Posterior cingulate gyrus (tissue), 11 donors: ENCODE measurements at regions not wholly inside any gene's neighbourhood (a gene's known extent, or its start where the extent isn't known, plus 50 kb on each side); places are given as distances from the start of the nearest gene placed in this dataset.
"Not testable (repeated sequence)": the region's sequence is repeated elsewhere in the genome, so short reads cannot be mapped to it uniquely, and the experiment has no call there.

Experiments used
- DNase-seq, 10 donors: peaks; one replicate each; pipeline versions ENCODE4 v3.0.0 to v3.0.0-alpha.2; 2020 to 2021; ENCODE audit warnings: mixed read lengths in 3 of 10
- intact Hi-C: fragments of 100-400 bp; cut with DNase I; formaldehyde crosslinking; loops from one replicate; pipeline ENCODE4 v1.15.1; 2023

DNA sequence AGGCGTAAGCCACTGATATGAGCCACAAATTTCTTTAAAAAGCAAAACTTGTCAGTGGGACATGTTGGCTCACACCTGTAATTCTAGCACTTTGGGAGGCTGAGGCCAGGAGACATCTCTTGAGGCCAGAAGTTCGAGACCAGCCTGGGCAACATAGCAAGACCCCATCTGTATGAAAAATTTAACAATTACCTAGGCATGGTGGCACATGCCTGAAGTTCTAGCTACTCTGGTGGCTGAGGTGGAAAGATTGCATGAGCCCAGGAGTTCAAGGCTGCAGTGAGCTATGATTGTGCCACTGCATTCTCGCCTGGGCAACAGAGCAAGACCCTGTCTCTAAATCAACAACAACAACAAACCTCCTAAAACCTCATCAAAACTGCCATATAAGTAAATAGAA is 147.6 kb upstream of the BARHL2 start:
- no peak for DNase-seq
- intact Hi-C loops: no loop called here

DNA sequence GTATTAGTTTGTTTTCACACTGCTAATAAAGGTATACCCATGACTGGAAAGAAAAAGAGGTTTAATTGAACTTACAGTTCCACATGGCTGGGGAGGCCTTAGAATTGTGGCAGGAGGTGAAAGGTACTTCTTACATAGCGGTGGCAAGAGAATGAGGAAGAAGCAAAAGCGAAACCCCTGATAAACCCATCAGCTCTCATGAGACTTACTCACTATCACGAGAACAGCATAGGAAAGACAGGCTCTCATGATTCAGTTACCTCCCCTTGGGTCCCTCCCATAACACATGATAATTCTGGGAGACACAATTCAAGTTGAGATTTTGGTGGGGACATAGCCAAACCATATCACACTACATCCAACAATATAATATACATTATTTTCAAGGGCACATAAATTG is 145.7 kb upstream of the BARHL2 start:
- intact Hi-C loops: no loop called here

DNA sequence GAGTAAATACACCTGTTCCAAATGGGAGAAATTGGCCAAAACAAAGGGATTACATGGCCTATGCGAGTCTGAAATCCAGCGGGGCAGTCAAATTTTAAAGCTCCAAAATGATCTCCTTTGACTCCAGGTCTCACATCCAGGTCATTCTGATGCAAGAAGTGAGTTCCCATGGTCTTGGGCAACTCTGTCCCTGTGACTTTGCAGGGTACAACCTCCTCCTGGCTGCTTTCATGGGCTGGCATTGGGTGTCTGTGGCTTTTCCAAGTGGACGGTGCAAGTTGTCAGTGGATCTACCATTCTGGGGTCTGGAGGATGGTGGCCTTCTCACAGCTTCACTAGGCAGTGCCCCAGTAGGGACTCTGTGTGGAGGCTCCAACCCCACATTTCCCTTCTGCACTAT is 144.3 kb upstream of the BARHL2 start:
- DNase-seq, intact Hi-C loops: not testable (repeated sequence)

More for the DNA sequence above, 145.7 kb upstream of the BARHL2 start:
- no peak for DNase-seq

DNA sequence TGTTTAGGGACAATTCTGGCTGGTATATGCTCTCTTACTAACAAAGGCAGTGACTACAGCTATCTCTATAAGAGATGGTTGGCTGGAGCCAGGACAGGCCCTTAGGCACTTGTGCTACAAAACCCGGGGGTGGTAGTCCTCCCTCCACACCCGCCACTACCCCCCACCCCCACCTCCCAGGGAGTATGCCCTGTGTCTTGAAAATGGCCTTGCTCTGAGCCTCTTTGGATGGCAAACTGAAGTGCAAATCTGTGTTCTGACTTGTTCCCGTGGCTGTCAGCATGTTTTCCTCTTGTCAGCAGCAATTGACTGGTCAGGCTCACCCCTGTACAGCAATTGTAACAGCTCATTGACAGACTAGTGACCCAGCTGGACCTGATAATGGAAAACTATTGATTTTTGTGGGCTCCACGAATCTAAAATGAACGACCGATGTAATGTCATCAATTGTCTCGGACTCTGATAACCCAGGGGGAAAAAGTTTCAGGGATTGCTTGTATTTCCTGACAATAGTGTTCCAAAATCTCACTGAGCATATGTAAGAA is 139.4 kb upstream of the BARHL2 start:
- intact Hi-C loops: loop anchor here (10.0 kb wide), 2 partner anchors 108 to 158 kb away; no protein-coding TSS in a partner anchor
- no peak for DNase-seq

DNA sequence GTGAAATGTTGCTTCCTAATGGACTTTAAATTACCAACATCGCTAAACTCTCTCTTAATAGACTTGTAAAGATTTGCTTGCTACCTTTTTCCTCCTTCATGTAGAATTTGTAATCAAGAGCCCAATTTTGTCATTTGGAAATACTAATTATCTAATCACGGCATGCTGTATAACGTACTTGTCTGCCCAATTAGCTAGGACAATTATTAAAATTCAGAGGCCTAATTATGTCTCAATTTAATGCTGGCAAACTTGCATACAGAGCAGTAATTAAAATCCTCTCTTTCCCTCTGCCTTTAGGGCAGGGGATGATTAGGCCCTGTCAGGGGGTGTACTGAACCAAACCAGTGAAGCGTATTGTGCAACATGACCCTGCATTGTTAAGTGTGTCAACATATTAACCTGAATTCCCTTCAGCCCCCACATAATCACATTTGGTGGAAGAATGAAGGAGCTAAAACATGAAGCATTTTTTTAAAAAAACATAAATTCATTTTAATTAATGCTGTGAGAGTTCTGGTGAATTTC is 137.4 kb upstream of the BARHL2 start:
- DNase-seq: no peak
- intact Hi-C loops: loop anchor here (10.0 kb wide), 2 partner anchors 110 to 160 kb away; no protein-coding TSS in a partner anchor

DNA sequence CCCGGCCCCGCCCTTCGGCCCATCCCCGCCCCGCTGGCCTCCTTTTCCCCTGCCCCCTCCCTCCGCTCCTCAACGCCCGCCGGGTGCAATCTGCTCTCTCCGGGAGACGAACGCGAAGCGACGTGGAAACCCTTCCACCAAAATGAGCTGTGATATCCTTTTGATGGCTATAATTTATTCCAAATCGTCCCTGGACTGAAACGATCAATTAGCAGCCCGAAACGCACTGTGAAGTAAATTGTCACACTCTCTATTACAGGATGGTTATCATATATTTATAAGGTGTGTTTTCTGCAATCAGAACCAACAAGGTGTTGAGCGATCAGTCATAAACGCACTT is 134.6 kb upstream of the BARHL2 start:
- intact Hi-C loops: loop anchor here (10.0 kb wide), 2 partner anchors 113 to 163 kb away; no protein-coding TSS in a partner anchor
- no peak for DNase-seq

DNA sequence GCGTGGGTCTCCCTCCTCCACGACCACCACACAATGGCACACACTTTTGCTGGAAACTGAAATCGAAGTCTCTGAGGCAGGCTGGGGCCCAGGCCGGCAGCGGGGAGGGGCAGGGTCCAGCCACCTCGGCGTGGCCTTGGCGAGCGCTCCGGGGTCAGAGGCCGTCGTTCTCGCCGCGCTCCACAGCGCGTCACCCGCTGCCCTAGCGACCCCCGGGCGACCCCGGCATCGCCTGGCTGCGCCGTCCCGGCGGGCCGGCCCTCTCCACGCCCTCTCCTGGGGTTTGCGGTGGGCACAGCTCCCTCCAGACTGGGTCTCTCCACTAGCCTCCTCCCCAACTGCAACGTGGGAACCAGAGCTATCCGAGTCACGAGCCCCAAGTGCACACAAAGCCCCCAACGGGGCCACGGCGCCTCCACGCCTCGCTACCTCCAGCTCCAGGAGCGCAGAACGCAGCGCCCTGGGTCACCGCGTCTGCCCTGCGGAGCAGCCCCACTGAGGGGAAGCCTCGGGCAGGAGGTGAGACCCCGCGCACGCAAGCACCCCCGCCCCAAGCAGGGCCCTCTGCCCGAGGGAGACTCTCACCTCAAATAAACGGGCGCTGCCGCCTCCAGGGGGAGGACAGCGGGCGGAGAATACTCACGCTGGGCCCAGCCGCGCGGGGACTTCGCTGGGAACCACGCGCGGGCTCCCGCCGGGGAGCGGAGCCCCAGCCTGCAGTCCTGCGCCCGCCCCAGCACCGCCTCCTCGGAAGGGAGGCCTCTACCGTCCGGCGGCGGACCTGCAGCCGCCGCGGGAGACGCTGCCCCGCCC is 134.0 kb upstream of the BARHL2 start:
- peak; percentile 51 to 96 (median 76) for DNase-seq
- intact Hi-C loops: loop anchor here (10.0 kb wide), 2 partner anchors 114 to 164 kb away; no protein-coding TSS in a partner anchor

DNA sequence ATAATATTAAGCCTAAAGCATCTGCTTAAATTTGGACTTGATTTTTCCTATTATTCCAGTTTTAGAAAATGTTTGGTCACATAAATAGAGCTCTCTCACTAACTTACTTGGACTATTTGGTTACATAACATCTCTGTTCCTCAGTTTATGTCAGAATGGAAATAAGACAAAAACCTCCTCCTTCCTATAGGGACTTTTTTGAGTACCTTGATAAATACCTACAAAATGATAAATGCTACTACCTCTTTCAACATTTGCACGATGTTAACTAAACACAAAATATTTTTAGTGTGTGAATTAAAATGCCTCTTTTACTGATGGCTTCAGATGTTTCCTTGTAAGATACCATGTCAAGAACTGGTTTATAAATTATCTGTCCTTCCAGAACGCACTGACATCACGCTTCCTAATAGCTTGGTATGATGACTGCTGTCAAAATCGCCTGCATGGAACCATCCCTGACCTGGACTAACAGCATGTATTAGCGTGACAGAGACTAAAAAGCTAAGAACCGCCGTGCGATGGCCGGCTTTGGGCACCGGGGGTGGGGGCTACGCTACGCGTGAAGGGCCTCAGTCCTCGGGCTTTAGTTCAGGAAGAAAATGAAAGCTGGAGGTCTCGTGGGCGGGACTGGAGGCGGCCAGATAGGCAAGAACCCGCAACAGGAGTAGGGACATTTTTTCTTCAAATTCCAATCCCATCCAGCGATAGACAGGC is 133.2 kb upstream of the BARHL2 start:
- peak in 3 of 10 donors; percentile 6 to 86 (median 30) for DNase-seq
- intact Hi-C loops: loop anchor here (10.0 kb wide), 2 partner anchors 114 to 164 kb away; no protein-coding TSS in a partner anchor

DNA sequence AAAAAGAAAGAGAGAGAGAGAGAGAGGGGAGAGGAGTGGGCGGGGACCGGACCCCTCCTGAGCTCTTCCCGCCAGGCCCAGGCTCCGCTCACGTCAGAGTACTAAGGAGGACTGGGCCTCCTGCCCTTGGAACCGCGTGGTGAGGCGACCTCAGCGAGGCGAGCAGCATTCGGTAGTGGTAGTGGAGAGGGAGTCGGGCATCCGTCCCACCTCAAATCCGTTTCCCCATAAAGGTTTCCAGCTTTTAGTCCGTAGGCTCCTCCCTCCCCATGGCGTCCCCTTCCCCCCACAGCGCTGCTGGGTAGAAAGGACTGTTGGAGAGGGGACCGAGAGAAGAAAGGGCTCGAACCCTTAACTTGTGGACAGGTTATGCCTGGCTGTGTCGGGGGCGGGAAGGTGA is 124.4 kb upstream of the BARHL2 start:
- peak in 1 of 10 donors; percentile 46 for DNase-seq
- intact Hi-C loops: loop anchor here (10.0 kb wide), 1 partner anchor 117 kb away; no protein-coding TSS in a partner anchor

DNA sequence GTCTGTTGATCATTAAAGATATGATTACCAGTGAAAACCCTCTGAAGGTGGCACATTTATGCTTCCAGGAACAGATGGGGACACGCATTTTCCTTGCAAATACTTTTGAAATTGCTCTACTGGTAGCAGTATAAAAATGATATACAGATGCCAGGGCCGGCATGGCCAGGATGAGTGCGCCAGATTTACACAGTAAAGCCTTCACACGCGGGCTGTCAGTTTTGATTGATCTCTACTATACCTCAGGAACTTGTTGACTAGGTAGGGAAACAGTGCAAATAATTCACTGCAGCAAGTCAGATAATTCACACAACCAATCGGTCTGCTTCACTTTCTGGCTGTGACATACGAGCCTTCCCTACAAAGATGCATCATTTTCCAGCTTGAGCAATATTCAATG is 123.2 kb upstream of the BARHL2 start:
- intact Hi-C loops: loop anchor here (10.0 kb wide), 1 partner anchor 116 kb away; no protein-coding TSS in a partner anchor
- DNase-seq: no peak

DNA sequence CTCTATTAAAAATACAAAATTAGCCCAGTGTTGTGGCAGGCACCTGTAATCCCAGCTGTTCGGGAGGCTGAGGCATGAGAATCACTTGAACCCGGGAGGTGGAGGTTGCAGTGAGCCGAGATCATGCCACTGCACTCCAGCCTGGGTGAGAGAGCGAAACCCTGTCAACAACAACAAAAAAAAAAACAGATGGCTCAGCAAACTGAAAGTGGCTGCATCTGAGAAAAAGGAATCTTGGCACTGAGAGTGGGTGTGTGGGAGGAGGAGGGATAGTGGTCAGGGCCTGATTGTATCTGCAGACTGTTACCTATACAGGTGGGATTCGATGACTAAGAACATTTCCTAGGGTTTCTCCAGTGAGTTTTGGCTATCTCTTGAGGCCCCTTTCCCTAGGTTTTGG is 122.2 kb upstream of the BARHL2 start:
- intact Hi-C loops: no loop called here
- DNase-seq: no peak

DNA sequence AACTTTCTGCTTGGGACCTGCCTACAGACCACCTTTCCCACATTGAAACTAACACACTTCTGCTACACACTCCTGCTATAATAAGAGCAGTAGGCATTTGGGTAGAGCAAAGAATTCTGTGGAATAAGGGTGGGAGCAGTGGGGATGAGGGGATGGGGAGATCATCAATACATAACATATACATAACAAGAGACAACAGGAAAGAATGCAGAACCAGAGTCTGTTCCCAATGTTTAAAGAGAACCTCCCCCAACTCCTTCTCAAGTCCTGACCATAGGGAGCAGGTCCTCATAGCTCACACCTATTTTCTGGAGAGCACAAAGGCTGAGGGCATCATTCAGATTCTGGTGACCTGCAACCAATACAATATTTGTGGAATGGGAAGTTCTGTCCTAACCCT is 121.6 kb upstream of the BARHL2 start:
- intact Hi-C loops: no loop called here
- DNase-seq: no peak

DNA sequence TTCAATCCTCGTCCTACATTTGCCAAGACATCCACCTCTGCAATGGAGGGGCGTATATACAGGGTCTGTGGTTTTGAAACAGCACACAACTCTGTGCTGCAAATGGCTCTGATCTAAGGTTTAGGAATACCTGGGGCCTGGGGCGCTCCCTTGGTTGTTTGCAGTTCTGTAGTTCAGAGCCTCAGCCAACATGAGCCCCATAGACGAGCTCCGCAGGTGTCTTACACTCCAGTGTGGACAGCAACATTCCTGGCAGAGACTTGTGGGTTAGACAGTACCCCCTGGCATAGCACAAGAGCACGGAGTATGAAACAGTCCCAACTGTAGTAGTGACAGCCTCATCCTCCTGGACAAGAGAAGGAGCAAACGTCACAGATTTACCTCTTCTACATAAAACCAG is 120.3 kb upstream of the BARHL2 start:
- peak in 1 of 10 donors; percentile 32 for DNase-seq
- intact Hi-C loops: no loop called here

DNA sequence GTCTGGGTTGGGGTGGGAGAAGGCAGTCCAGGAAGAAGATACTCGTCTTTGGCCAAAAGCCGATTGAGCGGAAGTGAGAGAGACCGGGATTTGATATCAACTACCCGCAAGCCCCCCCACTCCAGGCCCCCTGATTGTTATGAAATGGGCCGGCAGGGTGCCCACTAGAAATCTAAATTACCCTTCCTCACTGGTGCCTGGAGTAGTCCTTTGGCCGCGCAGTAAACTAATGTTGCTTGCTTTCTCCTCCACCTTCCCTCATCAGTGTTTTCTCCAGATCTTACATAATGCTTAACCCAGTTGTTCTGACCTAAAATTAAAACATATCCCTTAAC is 119.2 kb upstream of the BARHL2 start:
- intact Hi-C loops: no loop called here
- no peak for DNase-seq

DNA sequence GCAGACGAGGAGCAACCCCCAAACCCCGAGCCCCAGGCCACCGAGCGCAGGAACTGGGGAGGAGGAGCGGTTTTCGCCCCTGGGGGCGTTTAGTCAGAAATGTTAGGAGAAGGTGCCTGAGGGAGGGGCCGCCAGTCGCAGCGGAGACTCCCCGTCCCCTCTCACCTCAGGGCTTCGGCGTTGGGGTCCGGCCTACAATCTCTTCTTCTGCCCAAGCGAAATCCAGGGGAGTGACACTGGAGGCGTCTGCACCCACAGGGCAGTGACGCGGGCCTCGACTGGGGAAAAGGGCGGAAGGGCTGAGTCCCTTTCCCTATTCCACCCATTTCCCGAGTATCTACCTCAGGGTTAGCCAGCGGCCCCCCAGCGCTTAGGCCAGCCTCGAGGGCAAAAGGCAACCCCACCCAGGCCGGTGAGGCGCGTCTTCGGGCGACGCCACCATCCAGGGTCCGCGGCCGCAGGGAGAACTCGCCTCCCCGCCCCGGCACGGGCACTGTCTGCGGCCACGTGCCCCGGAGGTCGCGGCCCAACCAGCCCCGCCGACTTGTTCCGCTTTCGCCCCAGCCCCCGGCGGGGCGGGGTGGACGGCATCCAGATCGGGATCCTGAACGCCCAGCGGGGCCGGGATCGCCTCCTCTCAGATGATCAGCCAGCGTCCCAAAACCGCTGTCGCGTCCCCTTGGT is 118.7 kb upstream of the BARHL2 start:
- DNase-seq: peak in 3 of 10 donors; percentile 75 to 81 (median 79)

DNA sequence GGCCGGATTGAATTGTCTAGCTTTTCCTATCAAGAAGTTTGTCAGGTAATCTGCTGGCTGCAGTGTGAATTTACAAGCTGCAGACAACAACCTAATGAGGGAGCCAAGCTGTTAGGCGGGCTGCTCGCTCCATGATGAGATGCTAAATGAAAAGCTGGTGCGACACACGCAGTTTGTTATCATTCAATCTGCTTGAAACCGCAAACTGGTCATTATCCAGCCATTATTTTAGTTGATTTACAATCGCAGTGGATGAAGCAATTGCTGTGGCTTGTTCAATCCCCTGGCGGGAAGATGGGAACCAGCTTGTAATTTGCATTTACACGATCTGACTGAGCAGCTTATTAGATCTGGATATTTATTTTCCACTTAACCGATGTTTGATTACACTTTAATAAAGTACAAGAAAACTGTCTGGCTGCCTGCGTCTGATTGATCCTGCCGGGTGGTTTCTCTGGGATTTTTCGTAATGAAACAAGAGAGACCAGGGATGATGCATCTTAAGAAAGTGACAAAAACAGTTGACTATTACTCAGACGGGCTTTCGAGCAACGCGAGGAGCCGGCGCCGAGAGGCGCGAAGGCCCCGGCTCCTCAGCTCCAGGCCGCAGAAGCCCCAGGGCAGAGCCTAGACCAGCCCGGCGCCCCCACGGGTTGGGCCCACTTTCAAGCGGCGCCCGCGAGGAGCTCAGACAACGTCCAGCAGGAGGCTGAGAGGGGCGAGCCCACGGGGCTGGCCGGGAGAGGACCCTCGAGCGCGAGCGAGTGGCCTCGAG is 118.0 kb upstream of the BARHL2 start:
- intact Hi-C loops: no loop called here
- DNase-seq: peak in 2 of 10 donors; percentile 67 to 74

More for the DNA sequence above, 118.7 kb upstream of the BARHL2 start:
- intact Hi-C loops: no loop called here

DNA sequence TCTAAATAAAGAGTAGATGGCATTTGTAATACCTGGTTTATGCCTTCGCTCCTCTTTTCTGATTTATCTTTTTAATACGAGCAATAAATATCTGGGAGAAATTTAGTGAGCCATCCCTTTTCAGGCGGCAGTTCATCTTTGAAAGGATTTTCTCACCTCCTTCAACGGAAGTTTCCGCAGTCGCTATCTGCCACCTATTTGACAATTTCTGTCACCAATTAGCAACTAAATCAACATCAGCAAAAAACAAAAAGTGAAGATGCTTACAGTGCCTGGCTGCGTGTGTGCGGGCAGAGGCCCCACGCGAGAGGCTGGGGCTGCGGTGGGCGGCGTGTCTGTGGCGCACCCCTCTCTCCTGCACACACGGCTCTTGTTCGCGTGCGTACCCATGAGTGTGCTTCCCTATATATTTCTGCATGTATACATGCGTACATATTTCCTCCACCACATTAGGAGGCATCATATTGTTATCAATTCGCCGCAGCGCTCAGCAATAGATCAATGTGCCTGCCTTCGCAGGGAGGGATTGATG is 117.3 kb upstream of the BARHL2 start:
- no peak for DNase-seq
- intact Hi-C loops: no loop called here

DNA sequence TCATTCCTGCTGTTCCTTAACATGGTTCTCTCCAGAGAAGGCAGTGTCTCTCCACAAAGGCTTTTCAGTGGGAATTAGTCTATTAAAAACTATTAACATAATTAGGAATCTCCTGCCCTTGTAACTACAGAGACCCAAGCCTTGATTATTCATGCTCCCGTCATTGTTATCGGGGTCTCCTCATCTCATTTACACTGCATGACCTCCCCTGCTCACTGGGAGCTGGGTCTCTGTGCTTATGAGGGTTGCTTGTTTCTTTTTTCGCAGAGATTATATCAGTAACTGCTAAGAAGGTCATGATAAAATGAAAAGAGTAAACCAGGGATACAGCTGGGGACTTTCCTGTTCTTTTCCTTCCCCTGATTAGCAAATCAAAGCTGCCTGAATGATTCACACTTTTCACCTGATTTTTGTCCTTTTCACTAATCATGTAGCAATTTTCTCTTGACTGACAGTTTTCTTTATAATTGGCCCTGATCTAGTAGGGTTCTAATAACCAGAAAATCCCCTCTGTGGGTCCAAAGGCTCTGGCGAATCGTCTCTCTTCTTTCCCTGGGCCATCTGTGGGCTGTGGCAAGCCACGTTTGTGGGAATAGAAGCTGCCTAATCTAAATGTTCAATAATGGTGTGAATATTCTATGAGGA is 116.5 kb upstream of the BARHL2 start:
- DNase-seq: no peak
- intact Hi-C loops: no loop called here

DNA sequence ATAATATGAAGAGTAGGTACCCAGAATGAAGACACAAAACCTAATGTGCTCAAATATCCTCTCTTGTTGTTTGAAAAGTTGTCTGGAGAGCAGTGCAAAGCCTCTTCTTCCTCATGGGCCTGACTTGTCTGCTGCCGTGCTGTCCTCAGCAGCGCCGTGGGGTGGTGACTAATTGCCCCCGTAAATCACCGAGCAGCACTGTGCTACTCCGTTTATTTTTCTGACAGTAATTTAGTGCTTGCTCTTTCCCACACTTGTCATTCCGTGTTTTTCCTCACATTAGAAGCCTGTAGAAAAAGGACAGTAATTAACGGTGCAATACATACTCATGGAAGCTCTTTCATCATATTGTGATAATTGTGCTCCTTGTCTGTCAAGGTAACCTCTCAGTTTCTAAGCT is 114.8 kb upstream of the BARHL2 start:
- intact Hi-C loops: no loop called here
- DNase-seq: no peak
